OCI-LY7 (cell line): ENCODE measurements at regions not wholly inside any gene's neighbourhood (a gene's known extent, or its start where the extent isn't known, plus 50 kb on each side); places are given as distances from the start of the nearest gene placed in this dataset.

Source experiments
- BruUV-seq: library from RNA; stranded (reverse); fragments of 400-500 nt; replicated peaks from 2 replicates; lab custom pipeline; 2021; lab: Mats Ljungman, UMichigan
- CTCF ChIA-PET: fragments of 300-600 bp; sonication (Branson Sonifier 250); formaldehyde crosslinking; loops from one replicate; lab custom pipeline; 2022; ENCODE audit warnings: antibody characterized with exemption; ENCODE audit not compliant: unreplicated experiment; lab: Charles Lee
- POLR2A ChIA-PET: fragments of 300-600 bp; sonication (Branson Sonifier 250); formaldehyde crosslinking; loops from one replicate; lab custom pipeline; 2022; ENCODE audit warnings: antibody characterized with exemption; lab: Charles Lee
- DNase-seq: peaks from one replicate; pipeline ENCODE4 v3.0.0-alpha.2; 2015; ENCODE audit warnings: low spot score
- H2AFZ ChIP-seq: fragments of 200-600 bp; sonication (generic), shearing (Covaris generic); 2 replicates; pipeline ENCODE4 v1.6.1; 2014; ENCODE audit warnings: mild to moderate bottlenecking, antibody characterized with exemption, low read length, moderate library complexity
- H3K27ac ChIP-seq: fragments of 200-600 bp; sonication (generic); 2 replicates; pipeline ENCODE4 v1.5.1; 2014; ENCODE audit warnings: mixed run types, low read depth, mild to moderate bottlenecking, moderate library complexity, low read length, inconsistent platforms; ENCODE audit not compliant: poor library complexity, severe bottlenecking
- H3K36me3 ChIP-seq: fragments of 200-600 bp; sonication (generic); 2 replicates; pipeline ENCODE4 v1.6.1; 2014; ENCODE audit warnings: mild to moderate bottlenecking, antibody characterized with exemption, low read length, moderate library complexity, mixed read lengths; ENCODE audit not compliant: insufficient read depth
- H3K4me1 ChIP-seq: fragments of 200-600 bp; sonication (generic); 2 replicates; pipeline ENCODE4 v1.5.1; 2014; ENCODE audit warnings: mild to moderate bottlenecking, low read length; ENCODE audit not compliant: insufficient read depth, poor library complexity, severe bottlenecking
- H3K4me2 ChIP-seq: fragments of 200-600 bp; sonication (generic); 2 replicates; pipeline ENCODE4 v1.6.1; 2014; ENCODE audit warnings: mild to moderate bottlenecking, low read length
- H3K4me3 ChIP-seq: fragments of 200-600 bp; sonication (generic); 2 replicates; pipeline ENCODE4 v1.5.1; 2014; ENCODE audit warnings: mild to moderate bottlenecking, low read depth, low read length; ENCODE audit not compliant: poor library complexity, severe bottlenecking
- H3K79me2 ChIP-seq: fragments of 200-600 bp; sonication (generic); 2 replicates; pipeline ENCODE4 v1.6.1; 2016; ENCODE audit warnings: low read depth, mild to moderate bottlenecking, low read length, moderate library complexity, mixed read lengths; ENCODE audit not compliant: insufficient read depth
- H3K9me2 ChIP-seq: fragments of 200-600 bp; sonication (generic); 2 replicates; pipeline ENCODE4 v1.6.1; 2016; ENCODE audit warnings: mild to moderate bottlenecking, low read length, mixed read lengths; ENCODE audit not compliant: insufficient read depth
- H3K9me3 ChIP-seq: fragments of 200-600 bp; sonication (generic); 2 replicates; pipeline ENCODE4 v1.6.1; 2014; ENCODE audit warnings: mild to moderate bottlenecking, mixed run types, low read length, mixed read lengths
- H4K20me1 ChIP-seq: fragments of 200-600 bp; sonication (generic); 2 replicates; pipeline ENCODE4 v1.6.1; 2014; ENCODE audit warnings: mild to moderate bottlenecking, antibody characterized with exemption, low read length, moderate library complexity, mixed read lengths; ENCODE audit not compliant: insufficient read depth
- CTCF ChIP-seq: fragments of 200-600 bp; sonication (generic); conservative IDR thresholded peaks from 2 replicates; pipeline ENCODE4 v1.5.1; 2014; ENCODE audit warnings: mild to moderate bottlenecking, antibody characterized with exemption, low read length, moderate library complexity, mixed read lengths
- EZH2phosphoT487 ChIP-seq: fragments of 200-600 bp; sonication (generic); IDR thresholded peaks from 2 replicates; pipeline ENCODE4 v1.6.1; 2018; ENCODE audit warnings: low read depth, borderline replicate concordance, mild to moderate bottlenecking, mixed run types, antibody characterized with exemption, low read length, moderate library complexity, mixed read lengths
- intact Hi-C: fragments of 100-400 bp; cut with micrococcal nuclease; formaldehyde crosslinking; loops from one replicate; pipeline ENCODE4 v1.10.0; 2022; ENCODE audit not compliant: unreplicated experiment

- Histone ChIP-seq H4K20me1 (no peaks in the 10 kb centered on the region), H3K79me2 (no peaks in the 10 kb centered on the region), H2AFZ (no peak overlapping the region), H3K9me2 (no peaks in the 10 kb centered on the region), H3K27ac (no peak overlapping the region), H3K4me2 (no peak overlapping the region), H3K9me3 (no peaks in the 10 kb centered on the region), H3K4me3 (no peak overlapping the region), H3K4me1 (no peaks in the 10 kb centered on the region), H3K36me3 (no peaks in the 10 kb centered on the region)
- ChIA-PET CTCF (no interaction called here), POLR2A (no interaction called here)
- no peak for DNase-seq
- intact Hi-C loops: no loop called here
- TF ChIP-seq CTCF: no peak
- no peak for TF ChIP-seq EZH2phosphoT487
- BruUV-seq: no TSS peak
Measured at GRCh38 chr3:151935446-151935845, 62.0 kb downstream of the SUCNR1 start.

- no peak overlapping the region for H3K4me3 ChIP-seq
- H3K9me3 ChIP-seq: no peaks in the 10 kb centered on the region
- no peaks in the 10 kb centered on the region for H3K9me2 ChIP-seq
- no peaks in the 10 kb centered on the region for H3K79me2 ChIP-seq
- no peak overlapping the region for H2AFZ ChIP-seq
- TF ChIP-seq EZH2phosphoT487 (no peak), CTCF (no peak)
- H3K4me2 ChIP-seq: no peak overlapping the region
- CTCF ChIA-PET: no interaction called here
- BruUV-seq: no TSS peak
- no peaks in the 10 kb centered on the region for H3K4me1 ChIP-seq
- POLR2A ChIA-PET: interaction anchor here (0.6 to 0.9 kb wide), 3 partner anchors 135 to 333 kb away, joined by 3 read pairs; no protein-coding TSS in a partner anchor
- intact Hi-C loops: no loop called here
- no peaks in the 10 kb centered on the region for H3K36me3 ChIP-seq
- no peaks in the 10 kb centered on the region for H4K20me1 ChIP-seq
- H3K27ac ChIP-seq: no peak overlapping the region
- DNase-seq: no peak
Measured at GRCh38 chr3:151940481-151940880, 67.0 kb downstream of the SUCNR1 start.

- CTCF ChIA-PET: no interaction called here
- no peak overlapping the region for H3K27ac ChIP-seq
- H3K9me2 ChIP-seq: no peaks in the 10 kb centered on the region
- H3K9me3 ChIP-seq: no peaks in the 10 kb centered on the region
- POLR2A ChIA-PET: interaction anchor here (0.7 kb wide), 1 partner anchor 17 kb away, joined by 3 read pairs; no protein-coding TSS in a partner anchor
- TF ChIP-seq CTCF (no peak), EZH2phosphoT487 (no peak)
- no peak overlapping the region for H3K4me3 ChIP-seq
- no TSS peak for BruUV-seq
- no peaks in the 10 kb centered on the region for H3K36me3 ChIP-seq
- H3K4me1 ChIP-seq: no peaks in the 10 kb centered on the region
- H3K79me2 ChIP-seq: no peaks in the 10 kb centered on the region
- H3K4me2 ChIP-seq: no peak overlapping the region
- intact Hi-C loops: no loop called here
- H2AFZ ChIP-seq: no peak overlapping the region
- H4K20me1 ChIP-seq: no peaks in the 10 kb centered on the region
- no peak for DNase-seq
Measured at GRCh38 chr3:151943539-151943938, 70.1 kb downstream of the SUCNR1 start.
